GM12872 (cell line): ENCODE measurements at regions not wholly inside any gene's neighbourhood (a gene's known extent, or its start where the extent isn't known, plus 50 kb on each side); places are given as distances from the start of the nearest gene placed in this dataset.

ENCODE experiments used
- CTCF ChIP-seq: IDR thresholded peaks from 3 replicates; pipeline ENCODE4 v1.5.1; 2011; ENCODE audit warnings: low read depth, mild to moderate bottlenecking, low read length, moderate library complexity; ENCODE audit not compliant: insufficient read depth

GRCh38 chr18:71388148-71388547 is 1099.3 kb downstream of the SOCS6 start:
- no peak for TF ChIP-seq CTCF

- no peak for TF ChIP-seq CTCF
Observed at GRCh38 chr18:71374294-71375000, 1085.6 kb downstream of the SOCS6 start.

- no peak for TF ChIP-seq CTCF
Observed at GRCh38 chr18:71371951-71372605, 1083.2 kb downstream of the SOCS6 start.

GRCh38 chr18:71370671-71371445 is 1082.0 kb downstream of the SOCS6 start:
- TF ChIP-seq CTCF: no peak

- TF ChIP-seq CTCF: no peak
Observed at GRCh38 chr18:71370095-71370494, 1081.2 kb downstream of the SOCS6 start.

GRCh38 chr18:71362140-71362539 is 1073.3 kb downstream of the SOCS6 start:
- TF ChIP-seq CTCF: no peak

- no peak for TF ChIP-seq CTCF
Observed at GRCh38 chr18:71352618-71353017, 1063.8 kb downstream of the SOCS6 start.
